ENCODE measurements at regions not wholly inside any gene's neighbourhood (a gene's known extent, or its start where the extent isn't known, plus 50 kb on each side); places are given as distances from the start of the nearest gene placed in this dataset.

GRCh38 chr3:88282528-88283241 lies 132.9 kb downstream of the C3orf38 start:
- H3K9ac ChIP-seq, result no peak overlapping the region
- TF ChIP-seq, protein P1, sequence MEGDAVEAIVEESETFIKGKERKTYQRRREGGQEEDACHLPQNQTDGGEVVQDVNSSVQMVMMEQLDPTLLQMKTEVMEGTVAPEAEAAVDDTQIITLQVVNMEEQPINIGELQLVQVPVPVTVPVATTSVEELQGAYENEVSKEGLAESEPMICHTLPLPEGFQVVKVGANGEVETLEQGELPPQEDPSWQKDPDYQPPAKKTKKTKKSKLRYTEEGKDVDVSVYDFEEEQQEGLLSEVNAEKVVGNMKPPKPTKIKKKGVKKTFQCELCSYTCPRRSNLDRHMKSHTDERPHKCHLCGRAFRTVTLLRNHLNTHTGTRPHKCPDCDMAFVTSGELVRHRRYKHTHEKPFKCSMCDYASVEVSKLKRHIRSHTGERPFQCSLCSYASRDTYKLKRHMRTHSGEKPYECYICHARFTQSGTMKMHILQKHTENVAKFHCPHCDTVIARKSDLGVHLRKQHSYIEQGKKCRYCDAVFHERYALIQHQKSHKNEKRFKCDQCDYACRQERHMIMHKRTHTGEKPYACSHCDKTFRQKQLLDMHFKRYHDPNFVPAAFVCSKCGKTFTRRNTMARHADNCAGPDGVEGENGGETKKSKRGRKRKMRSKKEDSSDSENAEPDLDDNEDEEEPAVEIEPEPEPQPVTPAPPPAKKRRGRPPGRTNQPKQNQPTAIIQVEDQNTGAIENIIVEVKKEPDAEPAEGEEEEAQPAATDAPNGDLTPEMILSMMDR (conservative IDR thresholded peaks at IDR 0.05; ENCODE audit: low read depth, low read length), result no peak

GRCh38 chr3:88283242-88283592 lies 133.5 kb downstream of the C3orf38 start:
- H2AFZ ChIP-seq (ENCODE audit: low read depth), result no peak overlapping the region
- H3K9ac ChIP-seq, result no peak overlapping the region
- no peaks in the 10 kb centered on the region for H3K27me3 ChIP-seq (ENCODE audit: insufficient read depth, low read depth)
- no peaks in the 10 kb centered on the region for H3K36me3 ChIP-seq (ENCODE audit: insufficient read depth)
- H4K20me1 ChIP-seq (ENCODE audit: insufficient read depth), result no peaks in the 10 kb centered on the region
- no peak overlapping the region for H3K4me3 ChIP-seq (IDR thresholded peaks at IDR 0.05; ENCODE audit: insufficient read depth, low read depth, low read length)
- TF ChIP-seq, protein P1 (conservative IDR thresholded peaks at IDR 0.05; ENCODE audit: low read depth, low read length), result no peak
- H3K4me1 ChIP-seq (ENCODE audit: low read depth, poor library complexity, severe bottlenecking), result no peaks in the 10 kb centered on the region
- H3K4me2 ChIP-seq, result no peak overlapping the region
- no peaks in the 10 kb centered on the region for H3K79me2 ChIP-seq (ENCODE audit: insufficient read depth, low read depth)
- H3K27ac ChIP-seq, result no peak overlapping the region

More at GRCh38 chr3:88282528-88283241, 132.9 kb downstream of the C3orf38 start:
- H3K27me3 ChIP-seq (ENCODE audit: insufficient read depth, low read depth), result no peaks in the 10 kb centered on the region
- no peak overlapping the region for H3K4me2 ChIP-seq
- H4K20me1 ChIP-seq (ENCODE audit: insufficient read depth), result no peaks in the 10 kb centered on the region
- H3K79me2 ChIP-seq (ENCODE audit: insufficient read depth, low read depth), result no peaks in the 10 kb centered on the region
- H3K27ac ChIP-seq, result no peak overlapping the region
- H2AFZ ChIP-seq (ENCODE audit: low read depth), result no peak overlapping the region
- H3K4me1 ChIP-seq (ENCODE audit: low read depth, poor library complexity, severe bottlenecking), result no peaks in the 10 kb centered on the region
- no peak overlapping the region for H3K4me3 ChIP-seq (IDR thresholded peaks at IDR 0.05; ENCODE audit: insufficient read depth, low read depth, low read length)
- H3K36me3 ChIP-seq (ENCODE audit: insufficient read depth), result no peaks in the 10 kb centered on the region

DNA sequence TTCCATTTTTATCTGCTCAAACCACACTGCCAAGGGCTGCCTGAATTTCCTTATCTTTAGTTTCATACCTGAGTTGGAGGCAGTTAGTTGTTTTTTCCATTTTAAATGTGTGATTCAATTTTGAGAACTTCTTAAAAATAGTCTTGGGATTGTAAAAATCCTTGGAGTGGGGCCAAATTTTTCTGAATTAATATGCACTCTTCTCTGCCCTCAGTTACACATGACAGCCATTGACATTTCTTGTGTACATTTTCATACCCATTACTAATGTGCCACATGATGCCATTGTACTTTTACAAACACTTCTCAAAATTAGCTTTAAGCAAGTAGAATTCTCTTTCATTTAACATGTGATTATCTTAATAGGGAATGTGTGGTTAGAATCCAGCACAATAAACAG lies 141.7 kb downstream of the C3orf38 start:
- H3K27ac ChIP-seq, result no peak overlapping the region
- H3K4me3 ChIP-seq (IDR thresholded peaks at IDR 0.05; ENCODE audit: insufficient read depth, low read depth, low read length), result no peak overlapping the region
- no peak overlapping the region for H2AFZ ChIP-seq (ENCODE audit: low read depth)
- H3K9ac ChIP-seq, result no peak overlapping the region
- no peaks in the 10 kb centered on the region for H3K79me2 ChIP-seq (ENCODE audit: insufficient read depth, low read depth)
- H3K4me1 ChIP-seq (ENCODE audit: low read depth, poor library complexity, severe bottlenecking), result no peaks in the 10 kb centered on the region
- no peaks in the 10 kb centered on the region for H3K36me3 ChIP-seq (ENCODE audit: insufficient read depth)
- no peaks in the 10 kb centered on the region for H3K27me3 ChIP-seq (ENCODE audit: insufficient read depth, low read depth)
- TF ChIP-seq, protein P1 (conservative IDR thresholded peaks at IDR 0.05; ENCODE audit: low read depth, low read length), result no peak
- no peaks in the 10 kb centered on the region for H4K20me1 ChIP-seq (ENCODE audit: insufficient read depth)
- H3K4me2 ChIP-seq, result no peak overlapping the region

GRCh38 chr3:88298189-88298588 lies 148.4 kb downstream of the C3orf38 start:
- TF ChIP-seq, protein P1 (conservative IDR thresholded peaks at IDR 0.05; ENCODE audit: low read depth, low read length), result no peak
- Histone ChIP-seq H4K20me1 (ENCODE audit: insufficient read depth) (no peaks in the 10 kb centered on the region), H3K4me1 (ENCODE audit: low read depth, poor library complexity, severe bottlenecking) (no peaks in the 10 kb centered on the region), H3K36me3 (ENCODE audit: insufficient read depth) (no peaks in the 10 kb centered on the region), H3K9ac (no peak overlapping the region), H3K27me3 (ENCODE audit: insufficient read depth, low read depth) (no peaks in the 10 kb centered on the region), H3K79me2 (ENCODE audit: insufficient read depth, low read depth) (no peaks in the 10 kb centered on the region), H3K4me2 (no peak overlapping the region), H3K27ac (no peak overlapping the region), H3K4me3 (IDR thresholded peaks at IDR 0.05; ENCODE audit: insufficient read depth, low read depth, low read length) (no peak overlapping the region), H2AFZ (ENCODE audit: low read depth) (no peak overlapping the region)

Measured in KMS-11 (cell line).